ENCODE measurements at regions not wholly inside any gene's neighbourhood (a gene's known extent, or its start where the extent isn't known, plus 50 kb on each side); places are given as distances from the start of the nearest gene placed in this dataset.
"Not testable (repeated sequence)": the region's sequence is repeated elsewhere in the genome, so short reads cannot be mapped to it uniquely, and the experiment has no call there.

- H3K27ac Mint-ChIP-seq; H3K36me3 Mint-ChIP-seq (ENCODE audit: low read depth); H3K4me1 Mint-ChIP-seq (ENCODE audit: low read depth); H3K9me3 Mint-ChIP-seq; H3K27me3 Mint-ChIP-seq (ENCODE audit: low read depth); H3K4me3 Mint-ChIP-seq: not testable (repeated sequence)
These were observed 4510.9 kb upstream of the OR11H1 start for GRCh38 chr22:11017108-11017507.

- not testable (repeated sequence) for H3K36me3 Mint-ChIP-seq (ENCODE audit: low read depth); H3K27me3 Mint-ChIP-seq (ENCODE audit: low read depth); H3K4me3 Mint-ChIP-seq; H3K4me1 Mint-ChIP-seq (ENCODE audit: low read depth); H3K27ac Mint-ChIP-seq
- peaks cover 21% of the 10 kb centered on the region for H3K9me3 Mint-ChIP-seq
These were observed 4507.5 kb upstream of the OR11H1 start for GRCh38 chr22:11020522-11020921.

DNA sequence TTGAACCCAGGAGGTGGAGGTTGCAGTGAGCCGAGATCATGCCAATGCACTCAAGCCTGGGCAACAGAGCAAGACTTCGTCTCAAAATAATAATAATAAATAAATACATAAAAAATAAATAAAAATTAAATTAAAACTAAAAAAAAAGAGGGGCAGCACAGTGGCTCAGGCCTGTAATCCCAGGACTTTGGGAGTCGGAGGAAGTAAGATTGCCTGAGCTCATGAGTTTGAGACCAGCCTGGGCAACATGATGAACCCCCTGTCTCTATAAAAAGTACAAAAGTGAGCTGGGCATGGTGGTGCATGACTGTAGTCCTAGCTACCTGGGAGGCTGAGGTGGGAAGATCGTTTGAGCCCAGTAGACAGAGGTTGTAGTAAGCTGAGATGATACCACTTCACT is 4501.5 kb upstream of the OR11H1 start:
- not testable (repeated sequence) for H3K27me3 Mint-ChIP-seq (ENCODE audit: low read depth); H3K4me3 Mint-ChIP-seq; H3K36me3 Mint-ChIP-seq (ENCODE audit: low read depth); H3K4me1 Mint-ChIP-seq (ENCODE audit: low read depth); H3K27ac Mint-ChIP-seq
- peaks cover 50% of the 10 kb centered on the region for H3K9me3 Mint-ChIP-seq

DNA sequence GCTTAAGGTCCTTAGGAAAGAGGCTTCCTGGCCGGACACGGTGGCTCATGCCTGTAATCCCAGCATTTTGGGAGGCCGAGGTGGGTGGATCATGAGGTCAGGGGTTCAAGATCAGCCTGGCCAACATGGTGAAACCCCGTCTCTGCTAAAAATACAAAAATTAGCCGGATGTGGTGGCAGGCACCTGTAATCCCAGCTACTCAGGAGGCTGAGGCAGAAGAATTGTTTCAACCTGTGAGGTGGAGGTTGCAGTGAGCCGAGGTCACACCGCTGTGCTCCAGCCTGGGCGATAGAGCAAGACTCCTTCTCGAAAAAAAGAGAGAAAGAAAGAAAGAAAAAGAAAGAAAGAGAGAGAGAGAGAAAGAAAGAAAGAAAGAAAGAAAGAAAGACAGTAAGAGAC is 4500.9 kb upstream of the OR11H1 start:
- not testable (repeated sequence) for H3K4me1 Mint-ChIP-seq (ENCODE audit: low read depth); H3K27ac Mint-ChIP-seq; H3K4me3 Mint-ChIP-seq; H3K36me3 Mint-ChIP-seq (ENCODE audit: low read depth); H3K27me3 Mint-ChIP-seq (ENCODE audit: low read depth)
- H3K9me3 Mint-ChIP-seq = peaks cover 55% of the 10 kb centered on the region

- H3K9me3 Mint-ChIP-seq = peaks cover 53% of the 10 kb centered on the region
- H3K36me3 Mint-ChIP-seq (ENCODE audit: low read depth); H3K4me1 Mint-ChIP-seq (ENCODE audit: low read depth): not testable (repeated sequence)
These were observed 4500.5 kb upstream of the OR11H1 start for GRCh38 chr22:11027532-11027931.

DNA sequence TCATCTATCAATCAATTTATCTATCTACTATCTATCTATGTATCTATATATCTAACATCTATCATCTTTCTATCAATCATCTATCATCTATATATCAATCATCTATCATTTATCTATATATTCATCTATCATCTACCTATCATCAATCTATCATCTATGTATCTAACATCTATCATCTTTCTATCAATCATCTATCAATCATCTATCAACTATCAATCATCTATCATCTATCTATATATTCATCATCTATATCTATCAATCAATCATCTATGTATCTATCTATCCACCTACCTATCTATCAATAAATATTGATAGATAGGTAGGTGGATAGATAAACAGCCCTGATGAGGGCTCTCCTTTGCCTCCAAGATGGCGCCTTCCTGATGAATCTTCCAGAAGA is 4499.8 kb upstream of the OR11H1 start:
- H3K4me1 Mint-ChIP-seq (ENCODE audit: low read depth) = not testable (repeated sequence)

More at GRCh38 chr22:11027532-11027931, 4500.5 kb upstream of the OR11H1 start:
- H3K27ac Mint-ChIP-seq; H3K4me3 Mint-ChIP-seq; H3K27me3 Mint-ChIP-seq (ENCODE audit: low read depth): not testable (repeated sequence)

GRCh38 chr22:11029534-11029933 is 4498.5 kb upstream of the OR11H1 start:
- H3K4me3 Mint-ChIP-seq; H3K36me3 Mint-ChIP-seq (ENCODE audit: low read depth); H3K27ac Mint-ChIP-seq; H3K27me3 Mint-ChIP-seq (ENCODE audit: low read depth); H3K4me1 Mint-ChIP-seq (ENCODE audit: low read depth): not testable (repeated sequence)
- peaks cover 52% of the 10 kb centered on the region for H3K9me3 Mint-ChIP-seq

More for the DNA sequence above, 4499.8 kb upstream of the OR11H1 start:
- H3K27ac Mint-ChIP-seq; H3K27me3 Mint-ChIP-seq (ENCODE audit: low read depth); H3K36me3 Mint-ChIP-seq (ENCODE audit: low read depth); H3K4me3 Mint-ChIP-seq: not testable (repeated sequence)
- peaks cover 49% of the 10 kb centered on the region for H3K9me3 Mint-ChIP-seq

DNA sequence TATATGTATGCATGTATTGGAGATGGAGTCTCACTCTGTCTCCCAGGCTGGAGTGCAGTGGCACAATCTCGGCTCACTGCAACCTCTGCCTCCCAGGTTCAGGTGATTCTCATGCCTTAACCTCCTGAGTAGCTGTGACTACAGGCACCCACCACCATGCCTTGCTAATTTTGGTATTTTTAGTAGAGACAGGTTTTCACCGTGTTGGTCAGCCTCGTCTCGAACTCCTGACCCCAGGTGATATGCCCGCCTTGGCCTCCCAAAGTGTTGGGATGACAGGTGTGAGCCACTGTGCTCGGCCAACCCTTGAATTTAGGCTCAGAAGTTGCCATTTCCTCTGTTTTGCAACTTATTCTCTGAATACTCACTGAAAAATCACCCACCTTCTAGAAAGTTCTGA is 4498.0 kb upstream of the OR11H1 start:
- not testable (repeated sequence) for H3K27me3 Mint-ChIP-seq (ENCODE audit: low read depth); H3K4me1 Mint-ChIP-seq (ENCODE audit: low read depth)
- peaks cover 56% of the 10 kb centered on the region for H3K9me3 Mint-ChIP-seq

GRCh38 chr22:11030571-11031410 is 4497.2 kb upstream of the OR11H1 start:
- not testable (repeated sequence) for H3K4me3 Mint-ChIP-seq; H3K27me3 Mint-ChIP-seq (ENCODE audit: low read depth); H3K36me3 Mint-ChIP-seq (ENCODE audit: low read depth); H3K4me1 Mint-ChIP-seq (ENCODE audit: low read depth); H3K27ac Mint-ChIP-seq
- H3K9me3 Mint-ChIP-seq = peaks cover 64% of the 10 kb centered on the region

More for the DNA sequence above, 4498.0 kb upstream of the OR11H1 start:
- H3K36me3 Mint-ChIP-seq (ENCODE audit: low read depth); H3K4me3 Mint-ChIP-seq; H3K27ac Mint-ChIP-seq: not testable (repeated sequence)

DNA sequence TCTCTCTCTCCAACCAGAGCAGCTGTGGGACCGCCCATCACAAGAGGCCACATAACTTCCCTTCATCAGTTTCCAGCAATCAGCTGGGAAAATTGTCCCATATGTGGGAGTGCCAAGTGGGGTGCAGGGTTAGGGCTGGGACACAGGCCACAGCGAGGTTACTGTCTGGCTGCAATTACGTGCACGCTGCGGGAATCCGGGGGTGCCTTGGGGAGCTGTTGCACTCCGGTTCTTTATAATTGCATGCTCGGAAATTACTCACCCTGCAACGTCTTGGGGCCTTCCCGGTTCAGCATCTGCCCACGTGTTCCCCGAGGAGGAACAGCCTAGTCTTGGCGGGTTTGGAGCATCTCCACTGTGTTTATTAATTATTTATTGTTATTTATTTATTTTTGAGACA is 4495.9 kb upstream of the OR11H1 start:
- not testable (repeated sequence) for H3K27me3 Mint-ChIP-seq (ENCODE audit: low read depth); H3K4me1 Mint-ChIP-seq (ENCODE audit: low read depth); H3K36me3 Mint-ChIP-seq (ENCODE audit: low read depth); H3K4me3 Mint-ChIP-seq; H3K27ac Mint-ChIP-seq
- H3K9me3 Mint-ChIP-seq = peaks cover 74% of the 10 kb centered on the region

DNA sequence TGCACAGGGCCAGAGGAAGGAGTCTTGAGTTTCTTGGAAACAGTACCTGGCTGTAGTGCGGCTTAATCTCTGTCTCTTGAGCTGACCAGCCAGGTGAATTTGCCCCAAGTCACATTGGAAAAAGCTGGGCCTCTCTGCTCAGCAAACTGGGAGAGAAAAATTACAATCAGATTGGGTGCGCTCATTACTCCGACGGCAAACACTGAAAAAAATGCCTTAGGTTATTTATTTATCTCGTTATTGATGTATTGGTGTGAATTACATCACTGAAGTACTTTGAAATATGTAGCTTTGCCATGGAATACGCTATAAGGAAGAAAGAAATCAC is 4493.4 kb upstream of the OR11H1 start:
- peaks cover 81% of the 10 kb centered on the region for H3K9me3 Mint-ChIP-seq
- not testable (repeated sequence) for H3K36me3 Mint-ChIP-seq (ENCODE audit: low read depth); H3K4me1 Mint-ChIP-seq (ENCODE audit: low read depth); H3K27me3 Mint-ChIP-seq (ENCODE audit: low read depth); H3K4me3 Mint-ChIP-seq; H3K27ac Mint-ChIP-seq

GRCh38 chr22:11035031-11035873 is 4492.7 kb upstream of the OR11H1 start:
- H3K27me3 Mint-ChIP-seq (ENCODE audit: low read depth); H3K4me1 Mint-ChIP-seq (ENCODE audit: low read depth); H3K36me3 Mint-ChIP-seq (ENCODE audit: low read depth); H3K4me3 Mint-ChIP-seq; H3K27ac Mint-ChIP-seq: not testable (repeated sequence)
- peaks cover 83% of the 10 kb centered on the region for H3K9me3 Mint-ChIP-seq

GRCh38 chr22:11037314-11037713 is 4490.7 kb upstream of the OR11H1 start:
- not testable (repeated sequence) for H3K36me3 Mint-ChIP-seq (ENCODE audit: low read depth); H3K4me1 Mint-ChIP-seq (ENCODE audit: low read depth); H3K27me3 Mint-ChIP-seq (ENCODE audit: low read depth); H3K27ac Mint-ChIP-seq; H3K4me3 Mint-ChIP-seq
- peaks cover 83% of the 10 kb centered on the region for H3K9me3 Mint-ChIP-seq

- peaks cover 85% of the 10 kb centered on the region for H3K9me3 Mint-ChIP-seq
- not testable (repeated sequence) for H3K36me3 Mint-ChIP-seq (ENCODE audit: low read depth)
These were observed 4490.2 kb upstream of the OR11H1 start for GRCh38 chr22:11037814-11038213.

GRCh38 chr22:11038786-11039185 is 4489.2 kb upstream of the OR11H1 start:
- not testable (repeated sequence) for H3K36me3 Mint-ChIP-seq (ENCODE audit: low read depth); H3K27ac Mint-ChIP-seq; H3K4me1 Mint-ChIP-seq (ENCODE audit: low read depth); H3K27me3 Mint-ChIP-seq (ENCODE audit: low read depth); H3K4me3 Mint-ChIP-seq
- H3K9me3 Mint-ChIP-seq = peaks cover 88% of the 10 kb centered on the region

More at GRCh38 chr22:11037814-11038213, 4490.2 kb upstream of the OR11H1 start:
- H3K27ac Mint-ChIP-seq; H3K4me1 Mint-ChIP-seq (ENCODE audit: low read depth); H3K4me3 Mint-ChIP-seq; H3K27me3 Mint-ChIP-seq (ENCODE audit: low read depth): not testable (repeated sequence)
